SK-N-SH (cell line): ENCODE measurements at regions not wholly inside any gene's neighbourhood (a gene's known extent, or its start where the extent isn't known, plus 50 kb on each side); places are given as distances from the start of the nearest gene placed in this dataset.

Source experiments
- CTCF ChIP-seq: fragments of 200-600 bp; sonication (generic); IDR thresholded peaks from 2 replicates; pipeline ENCODE4 v1.6.1; 2017; ENCODE audit warnings: antibody characterized with exemption, mild to moderate bottlenecking, moderate library complexity
- NRF1 ChIP-seq: IDR thresholded peaks from 2 replicates; pipeline ENCODE4 v1.6.1; 2012; ENCODE audit warnings: low read depth, mild to moderate bottlenecking, low read length
- RAD21 ChIP-seq: IDR thresholded peaks from 2 replicates; pipeline ENCODE4 v1.6.1; 2012; ENCODE audit warnings: mild to moderate bottlenecking, low read length
- USF2 ChIP-seq: fragments of 150-350 bp; IDR thresholded peaks from 2 replicates; pipeline ENCODE4 v1.6.1; 2017; ENCODE audit warnings: antibody characterized with exemption, low read length, low read depth, borderline replicate concordance

- TF ChIP-seq CTCF (no peak), NRF1 (no peak), USF2 (no peak), RAD21 (no peak)
Observed at GRCh38 chr5:124976086-124976485, 229.6 kb upstream of the ZNF608 start.
